ENCODE measurements at regions not wholly inside any gene's neighbourhood (a gene's known extent, or its start where the extent isn't known, plus 50 kb on each side); places are given as distances from the start of the nearest gene placed in this dataset.

GRCh38 chr12:116389990-116390389 lies 112.5 kb upstream of the MED13L start:
- ATAC-seq, result no peak
- Histone ChIP-seq H4K20me1 (ENCODE audit: insufficient read depth, low read length) (no peaks in the 10 kb centered on the region), H3K27me3 (ENCODE audit: control insufficient read depth in 1 of 2, insufficient read depth in 2 of 2, low read length in 2 of 2) (peaks cover 0 to 4% of the 10 kb centered on the region in 2 experiments; a peak in 2 of 5 replicates), H3K36me3 (replicated peaks in 1 of 2; ENCODE audit: control insufficient read depth in 1 of 2, insufficient read depth in 2 of 2, low read length in 2 of 2) (no peaks in the 10 kb centered on the region), H3K79me2 (ENCODE audit: insufficient read depth, low read length) (no peaks in the 10 kb centered on the region), H3K4me3 (replicated peaks in 1 of 3; ENCODE audit: insufficient read depth in 1 of 3, low read depth in 2 of 3, low read length in 3 of 3) (no peak overlapping the region), H3K4me2 (ENCODE audit: low read depth, low read length) (no peak overlapping the region), H3K9ac (ENCODE audit: insufficient read depth, low read depth, low read length) (no peak overlapping the region), H3K9me3 (ENCODE audit: low read length) (no peaks in the 10 kb centered on the region), H3K4me1 (ENCODE audit: insufficient read depth, low read length) (peaks cover 25% of the 10 kb centered on the region), H3K27ac (ENCODE audit: extremely low read length, insufficient read depth, low read length) (no peak overlapping the region), H2AFZ (ENCODE audit: low read length) (no peak overlapping the region)
- TF ChIP-seq HIVEP1 (CRISPR knock-in tag; IDR thresholded peaks at IDR 0.05) (no peak), ZNF431 (CRISPR knock-in tag; IDR thresholded peaks at IDR 0.05; ENCODE audit: borderline replicate concordance, low read depth) (no peak), TEF (CRISPR knock-in tag; IDR thresholded peaks at IDR 0.05) (no peak), ONECUT2 (CRISPR knock-in tag; IDR thresholded peaks at IDR 0.05) (no peak), SSRP1 (CRISPR knock-in tag; IDR thresholded peaks at IDR 0.05) (no peak), KDM3A (CRISPR knock-in tag; IDR thresholded peaks at IDR 0.05; ENCODE audit: low read depth) (no peak), TAF15 (IDR thresholded peaks at IDR 0.05; ENCODE audit: low read depth, low read length, poor library complexity, severe bottlenecking) (no peak), EHMT2 (IDR thresholded peaks at IDR 0.05; ENCODE audit: borderline replicate concordance, low read depth, low read length) (no peak), ZMAT3 (CRISPR knock-in tag; conservative IDR thresholded peaks at IDR 0.05) (no peak), ZNF766 (CRISPR knock-in tag; IDR thresholded peaks at IDR 0.05; ENCODE audit: borderline replicate concordance) (no peak), FOXO4 (CRISPR knock-in tag; conservative IDR thresholded peaks at IDR 0.05) (no peak), ZNF598 (CRISPR knock-in tag; IDR thresholded peaks at IDR 0.05; ENCODE audit: borderline replicate concordance) (no peak), ZFP41 (CRISPR knock-in tag; IDR thresholded peaks at IDR 0.05; ENCODE audit: borderline replicate concordance) (no peak), MLXIP (CRISPR knock-in tag; IDR thresholded peaks at IDR 0.05; ENCODE audit: borderline replicate concordance) (no peak), HOXA7 (CRISPR knock-in tag; IDR thresholded peaks at IDR 0.05) (no peak), ZNF761 (CRISPR knock-in tag; conservative IDR thresholded peaks at IDR 0.05) (no peak)
- POLR2A ChIA-PET, result no interaction called here
- in situ Hi-C loops (cut with HindIII; ENCODE audit: extremely low pct_ligation_motif_present, low pct_unique_long_range_greater_than_20kb) (no loop called here), intact Hi-C loops (cut with micrococcal nuclease; ENCODE audit: unreplicated experiment) (no loop called here)
- no peak for DNase-seq (ENCODE audit: low spot score)
- 39% methylated on average over 5 of the region's 5 CpGs for WGBS (ENCODE audit: low lambda C conversion rate)
- no peak for FAIRE-seq
- CTCF ChIA-PET (ENCODE audit: low intra/inter-chr PET ratio, low total read pairs), result no interaction called here
- no TSS peak for BruUV-seq (replicated peaks)
